ENCODE measurements at regions not wholly inside any gene's neighbourhood (a gene's known extent, or its start where the extent isn't known, plus 50 kb on each side); places are given as distances from the start of the nearest gene placed in this dataset.

DNA sequence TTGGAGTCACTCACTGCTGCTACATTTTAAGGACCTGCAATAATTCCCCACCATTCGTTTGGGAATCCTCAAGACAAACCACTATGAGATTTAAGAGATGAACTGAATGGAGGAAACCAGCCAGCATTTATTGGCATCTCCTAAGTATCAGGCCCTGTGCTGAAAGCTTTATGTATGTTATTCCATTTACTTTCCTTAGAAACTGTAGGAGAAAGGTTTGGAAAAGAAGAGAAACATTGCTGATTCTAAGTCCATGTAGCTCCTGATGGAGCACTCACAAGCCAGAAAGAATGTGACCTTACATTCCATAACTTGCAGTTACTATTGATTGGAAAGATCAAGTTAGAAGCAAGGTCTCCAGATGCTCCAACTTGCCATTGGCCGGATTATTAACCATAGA is 267.4 kb downstream of the GAS1 start:
- no peak for DNase-seq

DNA sequence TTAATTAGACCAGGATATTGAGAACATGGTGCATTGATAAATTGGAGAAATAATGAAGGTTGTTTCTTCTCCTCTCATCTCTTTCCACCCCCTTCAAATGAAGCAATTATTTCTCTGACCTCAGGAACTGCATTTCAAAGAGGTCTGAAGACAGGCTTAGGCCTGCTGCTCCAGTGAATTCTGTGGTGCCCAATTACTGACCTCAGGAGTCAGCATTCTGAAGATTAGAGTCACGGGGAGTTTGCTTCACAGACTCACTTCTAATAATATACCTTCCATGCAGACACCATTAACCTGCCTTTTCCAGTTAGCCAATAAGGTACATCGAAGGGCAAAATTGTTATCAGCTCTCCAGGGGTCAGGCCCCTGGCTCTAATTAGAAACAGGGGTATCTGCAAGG is 270.9 kb downstream of the GAS1 start:
- DNase-seq: no peak

DNA sequence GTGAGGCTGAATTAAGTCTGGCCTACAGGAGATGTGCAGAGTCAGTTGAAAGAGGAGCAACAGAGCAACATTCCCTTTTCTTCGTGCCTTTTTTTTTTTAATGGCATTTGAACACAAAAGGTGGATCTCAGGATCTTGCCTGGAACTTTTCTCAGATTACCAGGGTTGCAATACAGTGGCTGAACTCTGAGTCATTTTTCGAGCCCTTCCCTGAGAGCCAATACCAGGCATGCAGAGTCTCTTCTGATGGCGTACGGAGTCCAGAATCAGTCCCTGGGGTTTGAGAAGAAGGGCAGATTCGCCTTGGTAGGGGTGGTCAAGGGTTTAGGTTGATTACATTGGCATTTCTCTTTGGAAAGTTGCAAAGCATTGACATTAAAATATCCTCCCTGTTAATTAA is 271.5 kb downstream of the GAS1 start:
- DNase-seq: no peak

DNA sequence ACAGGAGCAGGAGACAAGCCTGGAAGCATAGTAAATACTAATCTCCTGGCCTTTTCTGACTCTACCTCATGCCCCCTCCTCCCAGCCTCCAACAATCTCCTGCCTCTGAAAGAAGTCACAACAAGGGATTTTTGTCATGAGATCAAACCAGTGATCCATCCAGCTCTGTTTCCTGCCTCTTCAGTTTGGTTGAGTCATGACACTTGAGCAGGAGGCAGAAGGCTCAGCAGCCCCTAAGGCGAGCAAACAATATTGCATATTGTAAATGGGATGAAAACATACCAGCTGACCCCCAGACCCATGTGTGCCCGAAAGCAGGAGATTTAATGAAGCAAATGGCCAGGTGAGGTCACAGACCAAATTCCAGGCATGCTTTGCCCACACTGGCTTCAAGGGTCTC is 272.8 kb downstream of the GAS1 start:
- no peak for DNase-seq

DNA sequence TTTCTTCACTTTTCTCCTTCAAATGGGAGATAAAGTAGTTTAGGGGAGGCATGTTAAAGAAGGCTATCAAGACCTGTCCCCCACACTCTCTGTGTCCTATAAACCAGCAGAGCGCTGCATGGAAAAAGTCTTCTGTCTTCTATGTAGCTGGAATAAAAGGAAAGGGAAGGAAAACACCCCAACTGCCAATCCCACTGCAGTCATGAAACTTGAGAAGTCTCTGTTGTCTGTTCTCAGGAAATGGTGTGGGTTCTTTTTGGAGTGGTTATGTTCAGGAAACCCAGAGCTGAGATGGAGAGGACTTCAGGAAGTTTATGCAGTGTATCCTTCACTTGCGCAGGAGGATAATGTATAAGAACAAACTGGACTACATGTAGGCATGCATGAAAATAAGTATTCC is 274.3 kb downstream of the GAS1 start:
- DNase-seq: no peak

DNA sequence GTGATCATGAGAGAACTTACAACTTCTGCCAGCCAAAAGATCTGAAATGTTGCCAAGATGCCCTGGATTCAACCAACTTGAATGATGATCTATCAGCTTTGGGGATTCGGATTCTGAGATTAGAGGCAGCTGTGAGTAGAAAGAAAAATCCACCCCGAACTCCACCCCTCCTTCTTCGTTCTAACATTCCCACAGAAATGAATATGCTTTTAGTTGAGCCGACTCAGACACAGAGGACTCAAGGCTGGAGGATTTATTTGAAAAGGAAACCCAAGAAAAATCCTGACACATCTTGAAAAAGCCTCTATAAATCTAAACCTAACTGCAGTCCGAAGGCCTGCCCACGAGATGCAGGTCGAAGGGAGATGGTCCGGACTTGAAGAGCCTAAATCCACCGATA is 275.0 kb downstream of the GAS1 start:
- DNase-seq: no peak

DNA sequence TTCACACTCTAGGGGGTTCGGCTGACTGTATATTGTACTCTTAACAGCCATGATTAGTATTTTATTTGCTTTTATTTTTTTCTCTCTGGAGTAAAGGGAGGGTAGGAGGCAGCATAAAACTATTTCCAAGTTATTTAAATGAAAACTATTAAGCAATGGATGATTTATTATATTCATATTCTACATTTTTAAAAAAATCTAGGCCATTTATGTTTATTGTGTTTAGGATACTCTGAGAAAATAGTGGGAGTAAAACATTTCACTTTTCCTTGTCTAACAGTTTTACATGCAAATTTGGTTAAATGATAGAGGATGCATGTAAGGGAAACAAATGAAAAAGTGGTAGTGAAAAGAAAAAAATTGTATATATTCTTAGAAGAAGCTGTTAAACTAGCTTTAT is 276.3 kb downstream of the GAS1 start:
- no peak for DNase-seq

DNA sequence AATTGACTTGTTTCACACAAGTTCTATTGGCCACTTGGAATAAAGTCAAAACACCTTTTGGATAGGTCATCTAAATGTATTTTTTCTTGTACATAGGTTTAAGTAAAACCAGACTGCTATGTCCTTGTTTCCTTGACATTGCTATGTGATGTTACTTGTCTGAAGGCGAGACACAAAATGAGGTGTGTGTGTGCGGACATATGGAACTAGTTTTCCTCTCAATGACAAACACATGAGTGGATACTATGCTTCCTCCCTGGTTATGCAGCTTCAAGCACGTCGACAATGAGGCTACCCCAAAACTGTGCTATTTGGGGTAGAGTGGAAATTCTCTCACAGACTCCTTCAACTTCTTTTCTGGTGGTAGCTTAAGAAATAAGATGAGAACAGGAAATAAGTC is 276.8 kb downstream of the GAS1 start:
- no peak for DNase-seq

DNA sequence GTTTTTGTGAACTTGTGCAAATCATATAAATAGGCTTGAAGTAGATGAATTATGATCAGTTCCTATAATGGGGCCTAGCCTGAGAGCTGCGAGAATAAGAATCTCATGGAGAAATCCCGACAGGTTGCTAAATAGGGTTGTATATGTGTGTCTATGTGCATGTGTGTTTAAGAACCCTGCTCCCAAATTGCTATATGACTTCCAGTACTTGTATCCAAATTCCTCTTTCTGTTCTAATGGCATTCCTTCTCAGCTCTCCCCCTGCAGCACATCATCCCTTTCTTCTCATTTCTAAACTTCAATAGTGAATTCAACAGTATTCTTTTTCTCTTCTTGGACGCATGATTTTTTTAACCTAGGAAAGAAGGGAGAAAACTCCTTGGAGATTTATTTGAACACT is 277.2 kb downstream of the GAS1 start:
- DNase-seq: no peak

DNA sequence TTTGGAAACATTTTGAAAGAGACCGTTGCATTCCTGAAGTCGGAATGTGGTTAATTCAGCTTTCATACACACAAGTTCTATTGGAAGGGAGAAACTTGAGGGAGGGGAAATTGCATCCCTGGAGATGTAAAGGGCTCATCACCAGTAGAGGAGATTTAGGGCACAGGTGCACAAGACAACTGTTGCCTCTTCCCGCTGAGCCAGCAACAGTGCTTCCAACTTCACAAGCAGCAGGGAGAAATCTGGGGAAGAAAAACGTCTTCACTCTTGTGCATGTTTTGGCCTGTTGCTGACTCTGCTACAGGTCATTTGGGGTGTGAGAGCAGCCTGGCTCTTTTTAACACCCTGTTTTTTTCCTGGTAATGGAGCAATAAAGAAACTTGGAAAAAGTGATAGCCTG is 277.9 kb downstream of the GAS1 start:
- no peak for DNase-seq

DNA sequence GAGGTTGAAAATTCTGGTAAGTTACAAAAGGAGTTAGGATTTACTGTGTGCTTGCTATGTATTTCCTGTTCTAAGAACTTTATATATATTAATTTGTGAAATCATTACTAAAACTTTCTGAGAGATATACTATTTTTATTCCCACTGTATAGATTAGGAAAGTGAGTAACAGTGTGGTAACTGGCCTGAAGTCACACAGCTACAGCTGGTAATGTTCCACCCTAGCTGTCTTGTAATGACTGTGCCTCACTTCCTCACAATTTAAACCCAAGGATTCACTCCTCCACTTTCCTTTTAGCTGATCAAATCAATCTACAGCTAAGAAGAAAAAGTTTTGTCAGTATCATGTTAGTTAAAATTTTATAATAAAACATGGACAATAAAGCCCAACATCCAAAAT is 278.8 kb downstream of the GAS1 start:
- no peak for DNase-seq

DNA sequence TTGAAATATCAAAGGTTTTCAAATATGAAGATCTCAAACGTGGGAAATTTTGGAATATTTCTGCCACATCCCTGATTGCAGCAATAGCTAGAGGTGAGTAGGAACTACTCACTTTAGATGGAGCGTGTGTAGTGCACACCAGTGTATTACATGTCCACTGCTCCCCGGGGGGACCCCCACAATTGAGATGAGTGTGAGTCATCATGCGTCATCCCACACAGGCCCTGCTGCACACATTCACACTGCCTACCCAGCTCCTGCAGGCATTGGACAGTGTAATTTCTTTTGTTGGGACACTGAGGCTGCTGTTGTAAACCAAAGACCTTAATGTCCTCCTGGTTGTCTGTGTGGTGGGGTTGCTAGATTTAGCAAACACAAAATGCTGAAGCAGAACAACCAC is 280.0 kb downstream of the GAS1 start:
- no peak for DNase-seq

DNA sequence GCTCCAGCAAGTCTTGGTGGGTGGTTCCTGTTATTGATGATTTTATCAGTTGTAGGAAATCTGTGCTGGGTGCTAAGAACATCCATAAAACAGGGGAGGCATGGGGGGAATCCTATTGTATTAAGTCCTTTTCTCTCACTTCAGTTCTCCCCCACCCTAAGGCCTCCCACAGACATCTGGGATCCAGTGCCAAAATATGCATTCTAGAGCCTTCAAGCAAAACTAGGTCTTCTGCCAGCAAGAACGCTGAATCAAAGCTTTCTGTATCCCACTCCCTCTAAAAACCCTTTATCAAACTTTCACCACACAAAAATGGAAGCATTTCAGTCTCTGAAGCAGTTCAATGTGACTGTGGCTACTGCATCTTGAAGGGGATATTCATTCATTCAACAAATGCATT is 281.9 kb downstream of the GAS1 start:
- DNase-seq: no peak

DNA sequence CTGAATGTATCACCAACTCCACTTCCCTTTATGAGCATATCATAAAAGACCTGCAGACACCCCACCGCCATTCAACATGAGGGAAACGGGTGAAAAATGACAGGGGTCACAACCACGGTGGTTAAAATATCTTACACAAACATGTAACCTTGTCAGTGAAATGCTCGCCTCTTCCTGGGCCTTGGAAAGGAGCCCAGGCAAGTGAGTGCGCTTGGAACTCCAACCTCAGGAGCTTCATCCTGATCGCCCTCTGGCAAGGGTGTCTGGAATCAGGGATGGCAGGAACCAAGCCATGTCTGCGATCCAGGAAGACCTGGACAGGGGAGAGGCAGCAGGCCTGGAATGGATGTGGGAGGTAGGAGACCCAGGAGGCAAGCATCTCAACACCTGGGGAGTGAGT is 282.7 kb downstream of the GAS1 start:
- no peak for DNase-seq

DNA sequence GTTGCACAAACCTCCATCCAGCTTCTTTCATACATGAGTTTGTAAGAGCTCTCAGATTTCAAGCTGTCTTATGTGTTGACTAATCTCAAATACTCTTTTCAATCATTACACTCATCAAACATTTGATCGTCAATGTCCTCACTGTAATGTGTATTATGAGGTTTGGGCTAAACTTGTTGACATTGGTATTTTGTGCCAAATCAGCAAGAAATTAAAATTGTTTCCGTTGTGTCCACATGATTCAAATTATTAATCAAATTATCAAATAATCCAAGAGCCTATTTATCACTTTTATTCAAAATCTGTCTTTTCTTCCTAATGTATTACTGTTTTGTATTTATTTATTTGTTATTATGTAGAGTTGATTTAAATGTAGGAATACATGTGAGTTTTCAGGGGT is 283.4 kb downstream of the GAS1 start:
- DNase-seq: no peak

DNA sequence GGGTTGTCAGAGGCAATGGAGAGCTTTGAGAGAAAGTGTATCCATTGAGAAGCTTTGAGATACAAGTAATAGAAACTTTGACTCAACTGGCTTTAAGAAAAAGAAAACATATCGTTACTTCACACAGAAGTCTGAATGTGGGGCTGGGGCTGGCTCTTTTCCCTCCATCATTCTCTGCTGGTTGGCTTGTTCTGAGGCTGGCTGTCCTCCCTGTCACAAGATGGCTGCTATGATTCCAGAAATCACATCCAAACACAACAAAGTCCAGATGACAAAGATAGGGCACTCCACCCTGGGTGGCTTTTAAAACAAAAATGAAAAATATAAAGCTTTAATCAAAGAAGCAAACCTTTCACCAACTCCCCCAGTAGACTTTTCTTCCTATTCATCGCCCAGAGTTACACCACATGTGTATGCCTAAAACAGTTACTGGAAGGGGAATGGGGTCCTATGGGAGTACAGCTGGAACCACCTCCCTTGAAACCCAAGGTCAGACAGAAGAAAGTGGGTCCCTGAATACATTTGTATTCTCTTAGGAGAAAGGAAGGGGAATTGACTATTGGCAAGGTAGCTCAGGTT is 284.3 kb downstream of the GAS1 start:
- DNase-seq: no peak

DNA sequence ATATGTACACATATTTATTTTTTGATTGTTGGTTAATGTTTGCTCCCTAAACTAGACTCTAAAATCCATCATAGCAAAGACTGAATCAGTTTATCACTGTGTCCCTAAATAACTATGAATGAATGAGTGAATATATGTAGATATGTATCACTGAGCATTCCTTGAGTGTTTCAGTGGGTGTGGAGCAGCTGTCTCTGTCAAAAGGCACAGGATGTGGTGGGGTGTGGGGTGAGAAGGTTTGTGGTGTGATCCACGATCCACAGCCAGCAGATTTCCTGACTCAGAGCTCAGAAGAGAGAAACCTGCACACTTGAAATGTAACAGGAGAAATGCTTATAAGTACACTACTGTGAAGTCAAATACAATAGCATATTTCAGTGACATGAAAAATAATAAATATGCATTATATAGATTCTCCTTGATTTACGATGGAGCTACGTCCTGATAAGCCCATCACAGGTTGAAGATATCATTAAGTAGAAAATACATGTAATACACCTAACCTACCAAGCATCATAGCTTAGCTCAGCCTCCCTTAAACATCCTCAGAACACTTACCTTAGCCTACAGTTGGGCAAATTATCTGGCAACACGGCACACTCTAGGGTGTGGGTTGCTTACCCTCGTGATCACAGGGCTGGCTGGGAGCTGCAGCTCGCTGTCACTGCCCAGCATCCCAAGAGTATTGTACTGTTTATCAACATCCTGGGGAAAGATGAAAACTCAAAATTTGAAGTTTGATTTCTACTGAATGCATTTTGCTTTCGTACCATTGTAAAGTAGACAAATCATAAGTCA is 287.0 kb downstream of the GAS1 start:
- DNase-seq: no peak

DNA sequence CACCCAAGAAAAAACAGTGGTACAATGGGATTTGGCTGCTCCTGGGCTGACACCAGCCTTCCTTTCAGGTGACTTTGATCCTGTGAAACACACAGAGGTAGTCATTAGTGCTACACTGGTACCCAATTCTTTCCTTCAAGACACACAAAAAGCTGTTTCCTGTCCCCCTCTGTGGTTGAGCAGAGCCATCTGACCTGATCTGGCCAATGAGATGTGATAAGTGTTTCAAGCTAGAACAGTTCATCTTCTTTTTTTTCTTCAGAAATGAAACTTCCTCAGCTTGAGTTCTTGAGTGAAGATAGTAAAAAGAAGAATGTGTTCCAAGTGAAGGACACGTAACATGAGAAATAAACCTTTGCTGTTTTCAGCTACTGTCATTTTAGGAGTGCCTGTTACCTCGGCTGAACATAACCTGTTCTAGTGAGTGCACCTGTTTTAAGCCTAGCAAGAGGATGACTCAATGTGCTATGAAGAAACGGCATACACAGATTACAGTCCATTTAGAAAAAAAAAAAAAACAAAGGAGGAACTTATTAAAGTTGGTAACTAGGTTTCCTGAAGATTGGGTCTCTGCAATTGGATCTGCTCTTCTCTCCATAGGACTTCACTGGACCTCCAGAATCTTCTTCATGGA is 287.8 kb downstream of the GAS1 start:
- DNase-seq: no peak

DNA sequence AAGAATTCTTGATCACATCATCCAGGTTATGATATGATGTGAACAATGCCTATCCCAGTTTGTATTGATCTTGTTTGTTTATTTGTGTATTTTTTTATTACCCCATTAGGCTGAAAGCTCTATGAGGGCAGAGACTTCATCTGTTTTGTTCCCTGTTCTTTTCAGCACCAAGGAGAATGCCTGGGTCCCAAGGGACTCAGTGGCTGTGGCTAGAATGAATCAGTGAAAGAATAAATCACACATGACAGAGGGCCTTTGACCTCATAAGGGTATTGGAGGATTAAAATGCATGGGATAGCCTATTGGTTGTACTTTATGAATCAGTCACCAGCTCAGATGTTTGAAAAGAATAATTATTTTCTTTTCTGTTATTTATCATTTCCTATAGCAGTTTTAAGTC is 292.2 kb downstream of the GAS1 start:
- DNase-seq: no peak

DNA sequence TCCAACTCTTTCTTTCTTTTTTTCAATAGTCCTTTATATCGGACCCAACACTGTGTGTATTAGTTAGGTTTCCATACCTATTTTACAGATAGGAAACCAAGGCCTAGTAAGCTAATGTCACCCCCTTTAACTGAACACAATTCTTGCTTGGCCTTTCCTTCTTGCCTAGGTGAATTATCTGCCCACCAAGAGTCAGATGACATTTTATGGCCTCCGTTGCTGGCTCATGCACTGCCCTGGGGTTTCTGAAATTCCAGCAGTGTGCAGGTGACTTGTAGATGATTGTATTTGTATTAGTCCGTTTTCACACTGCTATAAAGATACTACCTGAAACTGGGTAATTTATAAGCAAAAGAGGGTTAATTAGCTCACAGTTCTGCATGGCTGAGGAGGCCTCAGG is 293.8 kb downstream of the GAS1 start:
- no peak for DNase-seq

DNA sequence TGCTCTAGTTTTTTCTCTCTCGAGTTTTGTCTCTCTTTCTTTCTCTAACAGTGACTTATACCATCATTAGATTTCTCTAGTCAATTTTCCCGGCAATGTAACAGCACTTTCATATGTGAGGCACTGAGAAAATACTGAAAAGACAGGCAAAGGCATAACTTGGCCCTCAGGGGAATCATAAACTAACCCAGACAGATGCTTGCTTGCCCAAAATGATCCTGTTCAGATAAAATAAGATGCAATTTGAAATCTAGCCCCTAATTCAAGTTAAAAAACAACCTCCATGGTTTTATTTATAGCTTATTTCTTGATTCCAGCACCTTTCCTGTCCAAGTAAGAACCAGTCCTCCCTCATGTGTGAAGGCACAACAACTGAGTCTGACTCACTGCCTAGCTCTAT is 294.6 kb downstream of the GAS1 start:
- DNase-seq: no peak

DNA sequence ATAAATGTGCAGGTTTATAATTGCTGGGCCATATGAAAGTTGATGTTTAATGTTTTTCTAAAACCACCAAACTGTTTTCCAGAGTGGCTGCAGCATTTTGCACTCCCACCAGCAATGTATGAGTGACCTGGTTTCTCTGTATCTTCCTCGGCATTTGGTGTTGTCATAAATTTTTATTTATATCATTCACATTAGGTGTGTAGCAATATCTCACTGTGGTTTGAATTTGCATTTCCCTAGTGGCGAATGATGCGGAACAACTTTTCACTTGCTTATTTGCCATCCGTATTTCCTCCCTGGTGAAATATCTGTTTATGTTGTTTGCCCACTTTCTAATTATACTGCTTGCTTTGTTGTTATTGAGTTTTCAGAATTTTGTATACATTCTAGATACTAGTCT is 295.7 kb upstream of the TUT7 start:
- DNase-seq: no peak

DNA sequence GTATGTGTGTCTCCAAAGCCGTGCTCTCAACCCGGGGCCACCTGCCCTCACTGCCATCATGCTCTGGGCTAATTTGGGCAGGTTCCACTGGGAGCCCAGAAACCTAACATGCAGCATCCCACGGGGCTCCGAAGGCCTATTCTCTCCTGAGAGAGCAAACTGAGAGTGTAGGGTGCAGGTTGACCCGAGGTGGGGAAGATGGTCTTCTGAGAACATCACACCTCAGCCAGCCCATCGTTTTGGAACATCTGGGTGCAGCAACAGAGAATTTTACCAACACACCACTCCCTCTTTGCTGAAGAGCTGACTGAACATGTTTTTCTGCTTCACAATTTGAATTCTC is 294.6 kb upstream of the TUT7 start:
- no peak for DNase-seq

DNA sequence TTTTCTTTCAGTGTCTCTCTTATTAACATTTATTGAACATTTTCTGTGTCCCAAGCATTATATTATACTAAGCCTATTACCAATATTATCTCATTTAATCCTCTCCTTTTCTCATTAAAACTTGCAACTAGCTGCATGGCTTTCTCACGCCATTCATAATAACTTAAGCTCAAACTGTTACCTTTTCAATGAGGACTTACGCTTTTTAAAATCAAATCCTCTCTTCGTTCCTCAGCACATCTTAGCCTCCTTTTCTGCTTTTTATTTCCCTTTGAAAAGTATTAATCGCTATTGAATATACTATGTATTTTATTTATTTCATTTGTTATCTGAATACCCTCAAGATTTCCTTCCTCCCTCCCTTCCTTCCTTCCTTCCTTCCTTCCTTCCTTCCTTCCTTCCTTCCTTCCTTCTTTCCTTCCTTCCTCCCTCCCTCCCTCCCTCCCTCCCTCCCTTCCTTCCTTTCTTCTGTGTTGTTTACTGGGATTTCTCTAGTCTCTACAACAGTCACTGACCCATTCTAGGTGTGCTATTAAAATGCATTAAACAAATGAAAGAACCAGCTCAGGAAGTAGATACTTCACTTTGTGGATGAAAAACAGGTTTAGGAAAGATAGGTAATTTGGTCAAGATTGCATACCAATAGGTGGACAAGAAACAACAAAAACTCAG is 294.1 kb upstream of the TUT7 start:
- DNase-seq: no peak

Data from midbrain (tissue), 1 donor.